HG02759 (cell line): ENCODE measurements at regions not wholly inside any gene's neighbourhood (a gene's known extent, or its start where the extent isn't known, plus 50 kb on each side); places are given as distances from the start of the nearest gene placed in this dataset.

Source experiments
- ATAC-seq: cut with Tn5 transposase; IDR thresholded peaks from one replicate; pipeline ENCODE4 v1.9.1; 2021; ENCODE audit warnings: mild to moderate bottlenecking, moderate library complexity; ENCODE audit not compliant: unreplicated experiment

GRCh38 chr13:67632590-67632989 is 402.5 kb upstream of the PCDH9 start:
- no peak for ATAC-seq

- ATAC-seq: no peak
Measured at GRCh38 chr13:67630640-67631039, 400.5 kb upstream of the PCDH9 start.

GRCh38 chr13:67623630-67624029 is 393.5 kb upstream of the PCDH9 start:
- ATAC-seq: no peak

- ATAC-seq: no peak
Measured at GRCh38 chr13:67620665-67621064, 390.5 kb upstream of the PCDH9 start.

- ATAC-seq: no peak
Measured at GRCh38 chr13:67619995-67620380, 389.9 kb upstream of the PCDH9 start.

- no peak for ATAC-seq
Measured at GRCh38 chr13:67619351-67619994, 389.3 kb upstream of the PCDH9 start.

- no peak for ATAC-seq
Measured at GRCh38 chr13:67614579-67614978, 384.4 kb upstream of the PCDH9 start.

GRCh38 chr13:67614013-67614412 is 383.9 kb upstream of the PCDH9 start:
- no peak for ATAC-seq

- ATAC-seq: no peak
Measured at GRCh38 chr13:67588607-67589006, 358.5 kb upstream of the PCDH9 start.

- no peak for ATAC-seq
Measured at GRCh38 chr13:67577361-67577760, 347.2 kb upstream of the PCDH9 start.

GRCh38 chr13:67574320-67575233 is 344.4 kb upstream of the PCDH9 start:
- no peak for ATAC-seq

- no peak for ATAC-seq
Measured at GRCh38 chr13:67568205-67568604, 338.1 kb upstream of the PCDH9 start.

- ATAC-seq: no peak
Measured at GRCh38 chr13:67557642-67558241, 327.6 kb upstream of the PCDH9 start.

GRCh38 chr13:67557118-67557517 is 327.0 kb upstream of the PCDH9 start:
- no peak for ATAC-seq

- ATAC-seq: no peak
Measured at GRCh38 chr13:67554746-67555452, 324.8 kb upstream of the PCDH9 start.

- no peak for ATAC-seq
Measured at GRCh38 chr13:67554286-67554685, 324.1 kb upstream of the PCDH9 start.

- no peak for ATAC-seq
Measured at GRCh38 chr13:67549331-67549730, 319.2 kb upstream of the PCDH9 start.

GRCh38 chr13:67538906-67539305 is 308.8 kb upstream of the PCDH9 start:
- ATAC-seq: no peak

- no peak for ATAC-seq
Measured at GRCh38 chr13:67520886-67521285, 290.8 kb upstream of the PCDH9 start.

- ATAC-seq: no peak
Measured at GRCh38 chr13:67519356-67519755, 289.2 kb upstream of the PCDH9 start.

GRCh38 chr13:67518785-67519184 is 288.6 kb upstream of the PCDH9 start:
- no peak for ATAC-seq
